GM21381 (cell line): ENCODE measurements at regions not wholly inside any gene's neighbourhood (a gene's known extent, or its start where the extent isn't known, plus 50 kb on each side); places are given as distances from the start of the nearest gene placed in this dataset.

Experiments used
- ATAC-seq: cut with Tn5 transposase; IDR thresholded peaks from one replicate; pipeline ENCODE4 v1.9.1; 2021; ENCODE audit warnings: mild to moderate bottlenecking, moderate library complexity; ENCODE audit not compliant: unreplicated experiment

GRCh38 chr16:85989863-85990643 lies 91.1 kb downstream of the IRF8 start:
- ATAC-seq, result no peak

DNA sequence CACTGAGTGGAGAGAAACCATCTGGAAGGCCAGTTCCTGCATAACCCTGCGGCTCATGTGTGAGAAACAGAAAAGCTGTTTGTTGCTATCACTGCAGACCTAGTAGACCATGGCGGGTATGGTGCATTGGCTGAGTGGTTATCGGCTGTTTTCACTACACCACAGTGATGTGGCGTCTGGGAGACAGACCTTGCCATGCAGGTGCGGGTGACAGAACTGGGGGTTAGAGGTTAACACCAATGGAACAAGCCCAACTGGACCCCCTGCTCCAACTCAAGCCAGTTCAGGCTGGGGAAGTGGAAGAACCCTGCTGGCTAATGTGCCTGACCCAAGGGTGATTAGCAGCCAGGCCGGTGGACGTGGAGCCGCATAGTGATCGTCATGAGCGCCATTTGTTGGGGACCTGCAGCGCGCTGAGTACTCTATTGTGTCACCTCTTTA lies 91.9 kb downstream of the IRF8 start:
- no peak for ATAC-seq

DNA sequence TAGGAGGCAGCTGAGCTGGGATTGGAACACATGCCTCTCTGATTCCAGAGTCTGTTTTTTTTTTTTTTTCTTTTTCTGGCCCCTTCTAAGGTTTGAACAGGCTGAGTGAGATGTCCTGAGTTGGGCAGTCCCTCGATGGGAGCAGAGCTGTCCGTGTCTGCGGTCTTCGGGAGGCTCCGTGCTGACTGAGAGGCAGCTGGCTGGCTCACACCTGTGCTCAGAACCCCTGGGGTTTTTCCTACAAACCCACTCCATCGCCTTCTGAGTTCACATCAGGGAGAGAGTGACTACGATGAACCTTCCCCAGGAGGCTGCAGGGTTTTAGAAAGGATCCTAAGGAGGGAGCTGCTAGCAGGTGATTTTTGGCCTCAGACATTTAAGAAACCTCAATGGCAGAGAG lies 92.5 kb downstream of the IRF8 start:
- ATAC-seq, result no peak

DNA sequence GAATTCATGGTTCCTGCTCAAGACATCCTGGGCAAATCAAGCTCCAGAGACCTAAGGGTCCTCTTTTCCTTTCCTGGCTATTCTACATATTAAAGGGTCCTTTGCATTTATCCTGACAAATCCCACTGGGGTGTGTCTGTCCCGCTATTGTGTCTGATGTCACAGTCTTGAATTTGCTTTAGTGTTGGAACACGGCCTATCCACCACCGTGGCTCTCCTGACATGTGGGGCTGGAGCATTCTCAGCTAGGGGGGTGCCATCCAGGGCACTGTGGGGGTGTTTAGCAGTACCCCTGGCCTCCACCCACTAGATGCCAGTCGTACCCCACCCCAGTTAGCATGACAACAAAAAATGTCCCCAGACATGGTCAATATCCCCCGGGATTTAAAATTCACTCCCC lies 92.9 kb downstream of the IRF8 start:
- no peak for ATAC-seq

GRCh38 chr16:85992359-85992758 lies 93.4 kb downstream of the IRF8 start:
- no peak for ATAC-seq

- no peak for ATAC-seq
These were observed 93.8 kb downstream of the IRF8 start for GRCh38 chr16:85992779-85993178.

- no peak for ATAC-seq
These were observed 95.8 kb downstream of the IRF8 start for GRCh38 chr16:85994492-85995490.

DNA sequence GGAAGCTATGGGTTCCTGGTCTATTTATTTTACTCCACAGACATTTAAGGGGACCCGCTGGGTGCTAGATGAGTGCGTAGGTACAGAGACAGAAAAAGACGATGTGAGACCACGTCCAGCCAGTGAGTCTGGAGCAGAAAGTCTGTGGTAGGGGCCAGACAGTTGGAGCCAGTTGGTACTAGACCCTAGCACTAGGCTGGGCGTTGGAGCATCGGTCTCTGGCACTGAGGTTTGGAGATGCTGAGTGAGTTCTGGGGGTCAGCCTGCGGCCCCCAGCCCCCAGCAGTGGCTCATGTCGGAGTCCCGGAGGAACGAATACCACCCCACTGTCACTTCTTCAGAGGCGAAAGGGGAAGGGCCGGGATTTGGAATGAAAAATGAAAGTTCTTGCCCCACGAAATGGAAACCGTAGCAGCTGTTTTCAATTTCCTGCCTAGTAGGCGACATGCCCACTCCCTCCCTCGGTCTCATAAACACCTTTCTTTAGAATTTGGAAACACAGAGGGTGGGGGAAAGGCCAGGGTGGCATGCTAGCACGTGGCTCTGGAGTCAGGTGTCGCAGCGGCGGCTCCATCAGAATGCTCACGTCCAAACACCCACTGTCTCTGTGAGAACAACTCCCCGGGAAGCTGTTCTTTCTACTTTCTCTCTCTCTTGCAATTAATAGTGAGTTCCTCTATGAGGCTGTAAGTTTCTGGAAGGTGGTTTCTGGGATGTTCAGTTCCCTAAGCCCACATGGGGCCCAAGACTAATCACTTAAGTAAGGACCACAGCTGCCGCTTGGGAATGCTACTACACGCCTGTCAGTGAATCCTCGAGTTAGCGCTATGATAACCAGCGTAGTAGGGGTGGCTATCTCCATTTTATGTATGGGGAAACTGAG lies 96.8 kb downstream of the IRF8 start:
- no peak for ATAC-seq

GRCh38 chr16:85996843-85997242 lies 97.9 kb downstream of the IRF8 start:
- no peak for ATAC-seq

- no peak for ATAC-seq
These were observed 99.4 kb downstream of the IRF8 start for GRCh38 chr16:85998171-85998867.

- ATAC-seq, result no peak
These were observed 100.1 kb downstream of the IRF8 start for GRCh38 chr16:85998868-85999729.

- no peak for ATAC-seq
These were observed 100.8 kb downstream of the IRF8 start for GRCh38 chr16:85999778-86000177.

DNA sequence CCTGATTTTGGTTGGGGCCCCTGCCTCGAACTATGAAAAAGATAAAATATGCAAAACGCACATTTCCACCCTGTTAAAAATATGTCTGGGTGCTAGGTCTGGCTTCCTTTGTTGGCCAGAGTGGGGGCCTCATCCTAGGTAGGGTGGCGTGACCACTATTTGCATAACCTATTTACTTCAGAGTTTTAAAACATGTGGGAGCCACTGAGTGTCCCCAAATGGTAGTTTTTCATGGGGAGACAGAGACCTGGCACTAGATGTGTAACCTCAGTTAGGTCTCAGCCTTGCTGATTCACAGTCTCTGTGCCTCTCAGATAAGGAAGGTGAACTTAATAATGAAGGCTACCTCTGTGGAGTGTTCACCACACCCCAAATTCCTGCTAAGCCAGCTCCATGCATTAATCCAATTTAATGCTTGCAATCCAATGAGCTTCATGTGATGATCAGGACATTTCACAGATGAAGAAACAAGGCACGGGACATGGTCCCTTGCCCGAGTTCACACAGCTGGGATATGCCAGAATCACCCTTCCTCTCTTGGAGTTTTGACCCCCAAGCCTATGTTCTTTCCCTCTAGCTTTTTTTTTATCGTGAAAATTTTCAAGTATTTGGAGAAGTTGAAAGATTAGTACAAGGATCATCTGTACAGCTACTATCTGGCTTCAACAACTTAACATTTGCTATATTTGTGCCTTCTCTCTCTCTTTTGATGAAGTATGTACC lies 103.4 kb downstream of the IRF8 start:
- ATAC-seq, result peak; percentile 84

- ATAC-seq, result no peak
These were observed 108.6 kb downstream of the IRF8 start for GRCh38 chr16:86007524-86007923.

DNA sequence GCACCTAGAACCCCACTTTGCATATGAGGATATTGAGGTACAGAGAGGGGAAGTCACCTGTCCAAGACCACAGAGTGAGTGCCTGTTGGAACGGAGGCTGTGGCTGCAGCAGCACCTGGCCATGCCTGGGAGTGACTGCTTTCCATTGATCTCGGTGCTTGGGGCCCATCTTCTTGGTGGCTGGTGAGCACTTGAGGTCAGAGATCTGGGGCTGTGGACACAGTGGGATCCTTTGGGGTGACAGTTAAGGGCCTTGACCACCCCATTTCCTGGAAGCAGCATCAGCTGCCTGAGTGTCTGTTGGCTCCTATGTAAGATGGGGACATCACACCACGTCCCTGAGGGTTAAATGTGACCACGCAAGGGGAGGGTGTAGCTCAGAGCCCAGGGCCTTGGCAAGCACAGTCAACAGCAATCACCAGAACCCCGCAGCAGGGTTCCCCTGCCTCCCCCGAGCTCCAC lies 111.7 kb downstream of the IRF8 start:
- ATAC-seq, result no peak

DNA sequence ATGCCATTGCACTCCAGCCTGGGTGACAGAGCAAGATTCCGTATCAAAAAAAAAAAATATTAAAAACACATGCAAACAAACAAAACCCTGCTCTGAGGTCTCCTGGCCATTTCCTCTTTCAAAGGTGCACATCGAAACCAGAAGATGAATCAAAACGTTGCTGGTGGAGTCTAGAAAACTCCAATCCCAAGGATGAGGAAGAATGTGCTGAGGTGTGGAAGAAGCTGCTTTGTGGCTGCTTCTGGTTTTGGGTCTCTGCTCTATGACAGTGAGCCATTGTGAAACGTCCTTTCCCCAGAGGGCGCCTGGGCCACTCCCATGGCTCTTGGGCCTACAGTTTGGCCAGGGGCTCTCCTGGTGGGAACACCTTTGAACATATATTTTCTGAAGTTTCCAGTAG lies 112.6 kb downstream of the IRF8 start:
- no peak for ATAC-seq

DNA sequence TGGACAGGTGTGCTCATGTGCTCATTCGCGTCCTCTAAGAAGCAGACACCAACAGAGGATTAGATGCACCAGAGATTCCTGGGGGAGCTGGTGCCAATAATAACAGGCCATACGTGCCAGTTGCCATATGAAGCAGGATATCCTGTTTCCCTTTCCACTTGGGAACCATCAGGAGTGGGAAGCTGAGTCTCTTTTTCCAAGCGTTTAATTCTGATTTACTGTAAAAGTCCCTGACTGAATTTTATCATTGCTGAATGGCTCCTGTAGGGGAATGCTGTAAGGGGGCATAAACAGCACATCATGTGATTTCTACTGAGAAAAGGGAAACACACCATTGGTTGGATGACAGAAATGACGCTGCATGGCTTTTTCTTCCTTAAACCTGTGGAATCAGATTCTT lies 113.3 kb downstream of the IRF8 start:
- no peak for ATAC-seq

DNA sequence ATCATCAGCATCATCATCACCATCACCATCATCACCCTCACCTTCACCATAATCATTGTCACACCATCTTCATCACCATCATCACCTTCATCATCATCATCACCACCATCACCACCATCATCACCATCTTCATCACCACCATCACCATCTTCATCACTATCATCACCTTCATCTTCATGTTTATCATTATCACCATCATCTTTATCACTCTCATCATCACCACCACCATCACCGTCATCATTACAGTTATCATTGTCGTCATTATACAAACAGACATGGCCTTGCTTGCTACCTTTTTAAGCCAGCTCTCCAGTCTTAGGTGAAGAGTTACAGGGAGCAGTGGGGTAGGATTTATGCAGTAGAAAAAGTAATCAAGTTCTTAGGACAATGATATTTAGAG lies 114.9 kb downstream of the IRF8 start:
- no peak for ATAC-seq

DNA sequence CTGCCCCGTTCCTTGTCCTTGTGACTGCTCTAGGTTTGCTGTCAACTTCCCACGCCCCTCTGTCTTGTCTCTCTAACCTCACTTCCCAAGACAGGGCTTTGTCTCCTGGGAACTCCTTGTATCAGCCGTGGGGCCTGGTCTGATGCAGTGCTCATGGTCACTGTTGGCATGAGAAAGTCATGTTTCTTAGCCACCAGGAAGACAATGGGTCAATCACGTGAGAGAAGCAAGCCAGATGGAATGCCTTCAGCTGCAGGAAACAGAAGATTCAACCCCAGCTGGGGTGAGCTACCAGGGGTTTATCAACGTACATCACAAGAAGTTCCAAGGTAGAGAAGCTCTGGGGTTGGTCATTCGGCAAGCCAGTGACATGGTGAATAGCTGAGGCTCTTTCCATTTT lies 116.6 kb downstream of the IRF8 start:
- ATAC-seq, result no peak
